ENCODE measurements at regions not wholly inside any gene's neighbourhood (a gene's known extent, or its start where the extent isn't known, plus 50 kb on each side); places are given as distances from the start of the nearest gene placed in this dataset.
"Not testable (repeated sequence)": the region's sequence is repeated elsewhere in the genome, so short reads cannot be mapped to it uniquely, and the experiment has no call there.

GRCh38 chr6:61087986-61088385 lies 1198.0 kb downstream of the KHDRBS2 start:
- not testable (repeated sequence) for H3K4me1 ChIP-seq (replicated peaks); H3K4me3 ChIP-seq; H3K27ac ChIP-seq; H3K27me3 ChIP-seq (replicated peaks); DNase-seq (ENCODE audit: low read depth in 1 of 2, low spot score in 2 of 2); H3K36me3 ChIP-seq; H3K9me3 ChIP-seq (replicated peaks)

GRCh38 chr6:61044011-61044410 lies 1242.0 kb downstream of the KHDRBS2 start:
- H3K27ac ChIP-seq = no peak overlapping the region
- no peaks in the 10 kb centered on the region for H3K36me3 ChIP-seq
- H3K9me3 ChIP-seq (replicated peaks) = no peaks in the 10 kb centered on the region
- H3K27me3 ChIP-seq (replicated peaks) = no peaks in the 10 kb centered on the region
- H3K4me1 ChIP-seq (replicated peaks) = no peaks in the 10 kb centered on the region
- no peak overlapping the region for H3K4me3 ChIP-seq
- no peak for DNase-seq (ENCODE audit: low read depth in 1 of 2, low spot score in 2 of 2)

Measured in SJSA1 (cell line).